ENCODE measurements at regions not wholly inside any gene's neighbourhood (a gene's known extent, or its start where the extent isn't known, plus 50 kb on each side); places are given as distances from the start of the nearest gene placed in this dataset.

GRCh38 chr14:84108746-84109457 is 1421.0 kb upstream of the FLRT2 start:
- H3K4me3 ChIP-seq (ENCODE audit: low read depth, low read length): no peak overlapping the region
- ChIA-PET CTCF (interaction anchor here (0.6 to 0.7 kb wide), 2 partner anchors 89 to 1503 kb away, joined by 3 read pairs; no protein-coding TSS in a partner anchor), POLR2A (no interaction called here)
- H3K9me3 ChIP-seq (ENCODE audit: control insufficient read depth, insufficient read depth, low read length): no peaks in the 10 kb centered on the region
- DNase-seq (ENCODE audit: low read depth, low spot score): no peak
- no peak for TF ChIP-seq CTCF (IDR thresholded peaks at IDR 0.05; ENCODE audit: low read depth, low read length)
- no peaks in the 10 kb centered on the region for H3K27me3 ChIP-seq (ENCODE audit: control insufficient read depth, insufficient read depth, low read length)
- H3K27ac ChIP-seq (ENCODE audit: low read depth, low read length): no peak overlapping the region

GRCh38 chr14:84112589-84112988 is 1417.4 kb upstream of the FLRT2 start:
- H3K4me3 ChIP-seq (ENCODE audit: low read depth, low read length): no peak overlapping the region
- ChIA-PET POLR2A (no interaction called here), CTCF (interaction anchor here (0.7 kb wide), 1 partner anchor 174 kb away, joined by 3 read pairs; no protein-coding TSS in a partner anchor)
- DNase-seq (ENCODE audit: low read depth, low spot score): no peak
- no peaks in the 10 kb centered on the region for H3K9me3 ChIP-seq (ENCODE audit: control insufficient read depth, insufficient read depth, low read length)
- TF ChIP-seq CTCF (IDR thresholded peaks at IDR 0.05; ENCODE audit: low read depth, low read length): no peak
- no peak overlapping the region for H3K27ac ChIP-seq (ENCODE audit: low read depth, low read length)
- H3K27me3 ChIP-seq (ENCODE audit: control insufficient read depth, insufficient read depth, low read length): no peaks in the 10 kb centered on the region

- no peak for TF ChIP-seq CTCF (IDR thresholded peaks at IDR 0.05; ENCODE audit: low read depth, low read length)
- H3K9me3 ChIP-seq (ENCODE audit: control insufficient read depth, insufficient read depth, low read length): no peaks in the 10 kb centered on the region
- CTCF ChIA-PET: no interaction called here
- POLR2A ChIA-PET: no interaction called here
- H3K27ac ChIP-seq (ENCODE audit: low read depth, low read length): no peak overlapping the region
- H3K4me3 ChIP-seq (ENCODE audit: low read depth, low read length): no peak overlapping the region
- no peaks in the 10 kb centered on the region for H3K27me3 ChIP-seq (ENCODE audit: control insufficient read depth, insufficient read depth, low read length)
- no peak for DNase-seq (ENCODE audit: low read depth, low spot score)
These were observed 1404.3 kb upstream of the FLRT2 start for GRCh38 chr14:84125676-84126075.

- no peaks in the 10 kb centered on the region for H3K9me3 ChIP-seq (ENCODE audit: control insufficient read depth, insufficient read depth, low read length)
- DNase-seq (ENCODE audit: low read depth, low spot score): no peak
- H3K4me3 ChIP-seq (ENCODE audit: low read depth, low read length): no peak overlapping the region
- ChIA-PET POLR2A (no interaction called here), CTCF (no interaction called here)
- no peaks in the 10 kb centered on the region for H3K27me3 ChIP-seq (ENCODE audit: control insufficient read depth, insufficient read depth, low read length)
- TF ChIP-seq CTCF (IDR thresholded peaks at IDR 0.05; ENCODE audit: low read depth, low read length): no peak
- H3K27ac ChIP-seq (ENCODE audit: low read depth, low read length): no peak overlapping the region
These were observed 1402.4 kb upstream of the FLRT2 start for GRCh38 chr14:84127495-84127894.

GRCh38 chr14:84128050-84128449 is 1401.9 kb upstream of the FLRT2 start:
- no peak for DNase-seq (ENCODE audit: low read depth, low spot score)
- CTCF ChIA-PET: no interaction called here
- no peak for TF ChIP-seq CTCF (IDR thresholded peaks at IDR 0.05; ENCODE audit: low read depth, low read length)

More at GRCh38 chr14:84128050-84128449, 1401.9 kb upstream of the FLRT2 start:
- no peaks in the 10 kb centered on the region for H3K27me3 ChIP-seq (ENCODE audit: control insufficient read depth, insufficient read depth, low read length)
- H3K4me3 ChIP-seq (ENCODE audit: low read depth, low read length): no peak overlapping the region
- no peaks in the 10 kb centered on the region for H3K9me3 ChIP-seq (ENCODE audit: control insufficient read depth, insufficient read depth, low read length)
- H3K27ac ChIP-seq (ENCODE audit: low read depth, low read length): no peak overlapping the region
- POLR2A ChIA-PET: no interaction called here
